CD14-positive monocyte (primary cell): ENCODE measurements at regions not wholly inside any gene's neighbourhood (a gene's known extent, or its start where the extent isn't known, plus 50 kb on each side); places are given as distances from the start of the nearest gene placed in this dataset.

ENCODE experiments used
- DNase-seq, 3 donors: peaks; one replicate each; pipeline ENCODE4 v3.0.0-alpha.2; 2011 to 2022
- H2AFZ ChIP-seq: 2 replicates; pipeline ENCODE4 v1.6.0; 2012; ENCODE audit warnings: mild to moderate bottlenecking, low read depth, low read length, inconsistent platforms; ENCODE audit not compliant: insufficient read depth, poor library complexity, severe bottlenecking
- H3K27ac ChIP-seq, 2 donors: 1 replicate in 1 of 2; 2 replicates in 1 of 2; pipeline ENCODE4 v1.5.1; 2012 to 2013; ENCODE audit warnings: low read length in 2 of 2, control low read depth in 1 of 2, inconsistent platforms in 1 of 2, low read depth in 1 of 2, mild to moderate bottlenecking in 1 of 2
- H3K27me3 ChIP-seq, 2 donors: one replicate each; pipeline versions ENCODE4 v1.6.0 to v1.6.1; 2011 to 2013; ENCODE audit warnings: low read length in 2 of 2; ENCODE audit not compliant: control insufficient read depth in 2 of 2, insufficient read depth in 2 of 2
- H3K36me3 ChIP-seq, 2 donors: replicated peaks in 1 of 2; 1 replicate in 1 of 2; 2 replicates in 1 of 2; pipeline versions ENCODE4 v1.5.1 to v1.6.1; 2012 to 2013; ENCODE audit warnings: low read length in 2 of 2, control low read depth in 1 of 2, inconsistent platforms in 1 of 2, mild to moderate bottlenecking in 1 of 2; ENCODE audit not compliant: insufficient read depth in 2 of 2, control insufficient read depth in 1 of 2
- H3K4me1 ChIP-seq, 2 donors: 1 replicate in 1 of 2; 2 replicates in 1 of 2; pipeline versions ENCODE4 v1.5.1 to v1.6.1; 2012 to 2013; ENCODE audit warnings: low read length in 2 of 2, control low read depth in 1 of 2, inconsistent platforms in 1 of 2, mild to moderate bottlenecking in 1 of 2, moderate library complexity in 1 of 2; ENCODE audit not compliant: insufficient read depth in 2 of 2, control insufficient read depth in 1 of 2
- H3K4me2 ChIP-seq: replicated peaks from 2 replicates; pipeline ENCODE3; 2012; ENCODE audit warnings: low read length, moderate library complexity, mild to moderate bottlenecking; ENCODE audit not compliant: poor library complexity, severe bottlenecking; ENCODE audit errors: extremely low read depth
- H3K4me3 ChIP-seq, 3 experiments: fragments of 200-600 bp in 1 of 3; sonication (generic) in 1 of 3; replicated peaks in 1 of 3; 1 replicate in 2 of 3; 2 replicates in 1 of 3; pipeline ENCODE4 v1.5.1; 2011 to 2013; ENCODE audit warnings: low read length in 3 of 3, mild to moderate bottlenecking in 3 of 3, control low read depth in 2 of 3, low read depth in 2 of 3, inconsistent platforms in 1 of 3, moderate library complexity in 1 of 3
- H3K79me2 ChIP-seq: 2 replicates; pipeline ENCODE4 v1.6.0; 2012; ENCODE audit warnings: mild to moderate bottlenecking, control low read depth, inconsistent platforms, low read length, moderate library complexity; ENCODE audit not compliant: insufficient read depth
- H3K9ac ChIP-seq: 2 replicates; pipeline ENCODE4 v1.6.0; 2017; ENCODE audit warnings: low read length, mild to moderate bottlenecking; ENCODE audit not compliant: insufficient read depth, poor library complexity, severe bottlenecking
- H3K9me3 ChIP-seq, 2 donors: replicated peaks in 1 of 2; 1 replicate in 1 of 2; 2 replicates in 1 of 2; pipeline versions ENCODE4 v1.5.1 to v1.6.1; 2012 to 2013; ENCODE audit warnings: low read length in 2 of 2, control low read depth in 1 of 2; ENCODE audit not compliant: control insufficient read depth in 1 of 2, insufficient read depth in 1 of 2
- H4K20me1 ChIP-seq: 2 replicates; pipeline ENCODE4 v1.6.0; 2012; ENCODE audit warnings: mild to moderate bottlenecking, low read length, control low read depth, moderate library complexity; ENCODE audit not compliant: insufficient read depth
- H3K27ac Mint-ChIP-seq, 7 donors: one replicate each; pipeline ENCODE4 v1.8.0; 2020; ENCODE audit warnings: mild to moderate bottlenecking in 7 of 7, mixed read lengths in 7 of 7, moderate library complexity in 6 of 7, inconsistent platforms in 2 of 7
- H3K27me3 Mint-ChIP-seq, 3 donors: one replicate each; pipeline ENCODE4 v1.8.0; 2021 to 2022; ENCODE audit warnings: low read depth in 3 of 3, mild to moderate bottlenecking in 3 of 3, mixed read lengths in 3 of 3, moderate library complexity in 3 of 3, inconsistent platforms in 1 of 3
- H3K36me3 Mint-ChIP-seq, 2 donors: one replicate each; pipeline ENCODE4 v1.8.0; 2020; ENCODE audit warnings: mixed read lengths in 2 of 2, inconsistent platforms in 1 of 2, mild to moderate bottlenecking in 1 of 2
- H3K4me1 Mint-ChIP-seq: one replicate; pipeline ENCODE4 v1.8.0; 2020; ENCODE audit warnings: mild to moderate bottlenecking, mixed read lengths
- H3K4me3 Mint-ChIP-seq, 2 donors: one replicate each; pipeline ENCODE4 v1.8.0; 2020; ENCODE audit warnings: mild to moderate bottlenecking in 2 of 2, mixed read lengths in 2 of 2, moderate library complexity in 1 of 2
- H3K9me3 Mint-ChIP-seq, 7 donors: one replicate each; pipeline ENCODE4 v1.8.0; 2020 to 2022; ENCODE audit warnings: mixed read lengths in 7 of 7, mild to moderate bottlenecking in 6 of 7, moderate library complexity in 6 of 7, inconsistent platforms in 2 of 7
- CTCF ChIP-seq: fragments of 200-600 bp; IDR thresholded peaks from one replicate; pipeline ENCODE4 v1.8.0; 2022; ENCODE audit warnings: antibody characterized with exemption, mild to moderate bottlenecking
- WGBS: methylation state at CpG from one replicate; pipeline ENCODE4 v1.1.5; 2013; ENCODE audit warnings: missing lambda C conversion rate; ENCODE audit not compliant: insufficient coverage; 5-methylcytosine and 5-hydroxymethylcytosine counted together
- intact Hi-C, 2 donors: fragments of 100-400 bp; cut with micrococcal nuclease; formaldehyde crosslinking; loops; one replicate each; pipeline versions ENCODE4 v1.15.0 to v1.15.1; 2023

- no CpG with 5 or more reads among the region's 2 CpGs for WGBS
- Mint-ChIP-seq H3K27ac (no peak overlapping the region), H3K4me1 (no peaks in the 10 kb centered on the region), H3K27me3 (peaks cover 0 to 1% (median 0%) of the 10 kb centered on the region in 3 donors), H3K9me3 (peaks cover 0 to 6% (median 3%) of the 10 kb centered on the region in 7 donors), H3K36me3 (no peaks in the 10 kb centered on the region), H3K4me3 (no peak overlapping the region)
- H3K9ac ChIP-seq: no peak overlapping the region
- DNase-seq: no peak
- H3K9me3 ChIP-seq: peaks cover 10% of the 10 kb centered on the region in 2 donors
- no peaks in the 10 kb centered on the region for H3K36me3 ChIP-seq
- no peak overlapping the region for H3K4me3 ChIP-seq
- intact Hi-C loops: no loop called here
- no peak for TF ChIP-seq CTCF
- no peaks in the 10 kb centered on the region for H3K27me3 ChIP-seq
- no peaks in the 10 kb centered on the region for H4K20me1 ChIP-seq
- no peaks in the 10 kb centered on the region for H3K4me1 ChIP-seq
- no peak overlapping the region for H3K27ac ChIP-seq
- no peak overlapping the region for H3K4me2 ChIP-seq
- H2AFZ ChIP-seq: no peak overlapping the region
- H3K79me2 ChIP-seq: no peaks in the 10 kb centered on the region
Observed at GRCh38 chr2:14336759-14337382, 295.6 kb upstream of the LRATD1 start.

GRCh38 chr2:14340703-14341102 lies 291.8 kb upstream of the LRATD1 start:
- Histone ChIP-seq H3K9ac (no peak overlapping the region), H3K27me3 (no peaks in the 10 kb centered on the region), H3K4me2 (no peak overlapping the region), H2AFZ (no peak overlapping the region), H3K4me3 (no peak overlapping the region), H3K4me1 (no peaks in the 10 kb centered on the region), H3K9me3 (peaks cover 5 to 10% of the 10 kb centered on the region in 2 donors), H3K79me2 (no peaks in the 10 kb centered on the region), H4K20me1 (no peaks in the 10 kb centered on the region), H3K36me3 (no peaks in the 10 kb centered on the region), H3K27ac (no peak overlapping the region)
- no peaks in the 10 kb centered on the region for H3K4me1 Mint-ChIP-seq
- intact Hi-C loops: no loop called here
- H3K27ac Mint-ChIP-seq: no peak overlapping the region
- DNase-seq: no peak
- no CpG with 5 or more reads among the region's 3 CpGs for WGBS
- TF ChIP-seq CTCF: no peak
- no peaks in the 10 kb centered on the region for H3K36me3 Mint-ChIP-seq
- peaks cover 0 to 1% (median 0%) of the 10 kb centered on the region in 3 donors for H3K27me3 Mint-ChIP-seq
- peaks cover 0 to 11% (median 2%) of the 10 kb centered on the region in 7 donors for H3K9me3 Mint-ChIP-seq
- H3K4me3 Mint-ChIP-seq: no peak overlapping the region
